Inferior parietal cortex (tissue), 1 donor: ENCODE measurements at regions not wholly inside any gene's neighbourhood (a gene's known extent, or its start where the extent isn't known, plus 50 kb on each side); places are given as distances from the start of the nearest gene placed in this dataset.

Source experiments
- DNase-seq: peaks from one replicate; pipeline ENCODE4 v3.0.0-alpha.2; 2016; ENCODE audit errors: extremely low spot score

- DNase-seq = no peak
Measured at GRCh38 chr19:56947206-56947605, 106.7 kb upstream of the PEG3 start.

GRCh38 chr19:56949626-56950025 is 109.1 kb upstream of the PEG3 start:
- DNase-seq = no peak

GRCh38 chr19:56951672-56952071 is 111.1 kb upstream of the PEG3 start:
- no peak for DNase-seq

GRCh38 chr19:56953470-56953869 is 112.9 kb upstream of the PEG3 start:
- no peak for DNase-seq

GRCh38 chr19:56955637-56956216 is 115.2 kb upstream of the PEG3 start:
- no peak for DNase-seq

GRCh38 chr19:56956503-56957226 is 116.1 kb upstream of the PEG3 start:
- no peak for DNase-seq

- no peak for DNase-seq
Measured at GRCh38 chr19:56959205-56959604, 118.7 kb upstream of the PEG3 start.

GRCh38 chr19:56960959-56961543 is 120.5 kb upstream of the PEG3 start:
- no peak for DNase-seq

GRCh38 chr19:56964410-56964920 is 123.9 kb upstream of the PEG3 start:
- no peak for DNase-seq

GRCh38 chr19:56966225-56966696 is 125.7 kb upstream of the PEG3 start:
- no peak for DNase-seq

GRCh38 chr19:56966697-56967299 is 126.3 kb upstream of the PEG3 start:
- no peak for DNase-seq

GRCh38 chr19:56969156-56969555 is 128.6 kb upstream of the PEG3 start:
- DNase-seq = no peak

GRCh38 chr19:56969759-56970178 is 129.2 kb upstream of the PEG3 start:
- no peak for DNase-seq

- DNase-seq = no peak
Measured at GRCh38 chr19:56971230-56971629, 130.7 kb upstream of the PEG3 start.

GRCh38 chr19:56972291-56972841 is 131.8 kb upstream of the PEG3 start:
- no peak for DNase-seq

- no peak for DNase-seq
Measured at GRCh38 chr19:56973713-56974555, 133.4 kb upstream of the PEG3 start.

GRCh38 chr19:56974556-56975207 is 134.2 kb upstream of the PEG3 start:
- DNase-seq = no peak

- no peak for DNase-seq
Measured at GRCh38 chr19:56976300-56976699, 135.8 kb upstream of the PEG3 start.

GRCh38 chr19:56976995-56977906 is 136.7 kb upstream of the PEG3 start:
- DNase-seq = no peak
